ENCODE measurements at regions not wholly inside any gene's neighbourhood (a gene's known extent, or its start where the extent isn't known, plus 50 kb on each side); places are given as distances from the start of the nearest gene placed in this dataset.

DNA sequence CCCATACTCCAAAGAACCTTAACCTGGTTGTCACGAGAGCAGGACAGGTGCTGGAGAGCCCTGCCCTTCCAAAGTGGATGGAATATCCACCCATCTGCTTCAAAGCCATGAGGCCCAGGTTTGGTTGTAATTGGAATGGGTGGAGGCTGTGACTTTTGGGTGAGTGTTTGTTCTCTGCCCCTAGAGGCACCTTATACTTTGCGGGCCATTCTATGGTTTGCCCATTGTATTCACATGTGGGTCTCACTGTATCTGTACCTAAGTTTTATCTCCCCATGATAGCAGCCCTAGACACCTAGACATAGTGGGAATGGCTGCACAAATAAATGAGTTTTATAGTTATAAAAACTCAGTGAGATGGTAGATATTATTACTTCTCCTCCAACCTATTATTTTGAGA, 67.1 kb upstream of the NAA20 start:
- no peak overlapping the region for H3K4me3 ChIP-seq (ENCODE audit: low read depth, low read length)
- TF ChIP-seq, protein P1, sequence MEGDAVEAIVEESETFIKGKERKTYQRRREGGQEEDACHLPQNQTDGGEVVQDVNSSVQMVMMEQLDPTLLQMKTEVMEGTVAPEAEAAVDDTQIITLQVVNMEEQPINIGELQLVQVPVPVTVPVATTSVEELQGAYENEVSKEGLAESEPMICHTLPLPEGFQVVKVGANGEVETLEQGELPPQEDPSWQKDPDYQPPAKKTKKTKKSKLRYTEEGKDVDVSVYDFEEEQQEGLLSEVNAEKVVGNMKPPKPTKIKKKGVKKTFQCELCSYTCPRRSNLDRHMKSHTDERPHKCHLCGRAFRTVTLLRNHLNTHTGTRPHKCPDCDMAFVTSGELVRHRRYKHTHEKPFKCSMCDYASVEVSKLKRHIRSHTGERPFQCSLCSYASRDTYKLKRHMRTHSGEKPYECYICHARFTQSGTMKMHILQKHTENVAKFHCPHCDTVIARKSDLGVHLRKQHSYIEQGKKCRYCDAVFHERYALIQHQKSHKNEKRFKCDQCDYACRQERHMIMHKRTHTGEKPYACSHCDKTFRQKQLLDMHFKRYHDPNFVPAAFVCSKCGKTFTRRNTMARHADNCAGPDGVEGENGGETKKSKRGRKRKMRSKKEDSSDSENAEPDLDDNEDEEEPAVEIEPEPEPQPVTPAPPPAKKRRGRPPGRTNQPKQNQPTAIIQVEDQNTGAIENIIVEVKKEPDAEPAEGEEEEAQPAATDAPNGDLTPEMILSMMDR (IDR thresholded peaks at IDR 0.05; ENCODE audit: insufficient read depth, low read length, missing control alignments), result no peak
- POLR2A ChIA-PET, result no interaction called here
- DNase-seq (ENCODE audit: low read depth, low spot score), result no peak
- CTCF ChIA-PET, result no interaction called here

GRCh38 chr20:19952392-19952791, 64.8 kb upstream of the NAA20 start:
- ChIA-PET POLR2A (no interaction called here), CTCF (no interaction called here)
- H3K4me3 ChIP-seq (ENCODE audit: low read depth, low read length), result no peak overlapping the region
- TF ChIP-seq, protein P1 (IDR thresholded peaks at IDR 0.05; ENCODE audit: insufficient read depth, low read length, missing control alignments), result no peak
- DNase-seq (ENCODE audit: low read depth, low spot score), result no peak

DNA sequence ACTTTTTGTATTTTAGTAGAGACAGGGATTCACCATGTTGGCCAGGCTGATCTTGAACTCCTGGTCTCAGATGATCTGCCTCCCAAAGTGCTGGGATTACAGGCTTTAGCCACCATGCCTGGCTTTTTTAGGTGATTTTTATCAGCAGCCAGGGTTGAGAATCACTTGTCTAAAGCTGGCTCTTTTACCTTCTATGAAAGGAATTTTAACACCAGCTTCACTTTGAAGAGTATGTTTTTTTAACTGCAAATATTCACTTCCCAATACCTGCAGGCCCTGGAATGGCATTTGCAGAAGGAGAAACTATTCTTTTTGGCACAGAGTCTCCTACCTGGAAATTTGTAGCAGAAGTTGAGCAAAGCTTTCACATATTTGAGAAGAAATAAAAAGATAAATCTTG, 63.6 kb upstream of the NAA20 start:
- POLR2A ChIA-PET, result no interaction called here
- DNase-seq (ENCODE audit: low read depth, low spot score), result no peak
- TF ChIP-seq, protein P1 (IDR thresholded peaks at IDR 0.05; ENCODE audit: insufficient read depth, low read length, missing control alignments), result no peak
- CTCF ChIA-PET, result interaction anchor here (0.6 kb wide), 1 partner anchor 10 kb away, joined by 3 read pairs; no protein-coding TSS in a partner anchor
- H3K4me3 ChIP-seq (ENCODE audit: low read depth, low read length), result no peak overlapping the region

GRCh38 chr20:19956976-19957375, 60.2 kb upstream of the NAA20 start:
- H3K4me3 ChIP-seq (ENCODE audit: low read depth, low read length), result no peak overlapping the region
- TF ChIP-seq, protein P1 (IDR thresholded peaks at IDR 0.05; ENCODE audit: insufficient read depth, low read length, missing control alignments), result no peak
- CTCF ChIA-PET, result no interaction called here
- DNase-seq (ENCODE audit: low read depth, low spot score), result no peak
- POLR2A ChIA-PET, result no interaction called here

GRCh38 chr20:19958219-19958618, 58.9 kb upstream of the NAA20 start:
- TF ChIP-seq, protein P1 (IDR thresholded peaks at IDR 0.05; ENCODE audit: insufficient read depth, low read length, missing control alignments), result no peak
- POLR2A ChIA-PET, result no interaction called here
- CTCF ChIA-PET, result interaction anchor here (1.1 kb wide), 2 partner anchors 11 to 41 kb away, joined by 3 read pairs; no protein-coding TSS in a partner anchor

DNA sequence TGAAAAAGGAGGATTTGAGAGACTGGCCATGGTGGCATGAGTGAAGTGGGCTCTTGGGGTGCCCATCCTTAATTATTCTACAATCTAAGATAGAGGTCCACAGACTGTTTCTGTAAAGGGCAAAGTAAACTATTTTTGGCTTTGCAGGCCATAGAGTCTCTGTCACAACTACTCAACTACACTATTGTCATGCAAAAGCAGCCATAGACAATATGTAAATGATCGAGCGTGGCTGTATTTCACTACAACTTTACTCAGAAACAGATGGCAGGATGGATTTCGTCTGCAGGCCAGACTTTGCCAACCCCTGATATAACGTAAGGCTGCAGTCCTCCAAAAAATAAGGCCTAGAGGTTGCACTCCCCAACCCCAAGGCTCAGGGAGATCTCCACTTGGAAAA, 58.2 kb upstream of the NAA20 start:
- ChIA-PET CTCF (no interaction called here), POLR2A (no interaction called here)
- TF ChIP-seq, protein P1 (IDR thresholded peaks at IDR 0.05; ENCODE audit: insufficient read depth, low read length, missing control alignments), result no peak
- no peak overlapping the region for H3K4me3 ChIP-seq (ENCODE audit: low read depth, low read length)
- DNase-seq (ENCODE audit: low read depth, low spot score), result no peak

More at GRCh38 chr20:19958219-19958618, 58.9 kb upstream of the NAA20 start:
- H3K4me3 ChIP-seq (ENCODE audit: low read depth, low read length), result no peak overlapping the region
- no peak for DNase-seq (ENCODE audit: low read depth, low spot score)
